G401 (cell line): ENCODE measurements at regions not wholly inside any gene's neighbourhood (a gene's known extent, or its start where the extent isn't known, plus 50 kb on each side); places are given as distances from the start of the nearest gene placed in this dataset.
"Not testable (repeated sequence)": the region's sequence is repeated elsewhere in the genome, so short reads cannot be mapped to it uniquely, and the experiment has no call there.

ENCODE experiments used
- DNase-seq: peaks from one replicate; pipeline ENCODE4 v3.0.0-alpha.2; 2015; ENCODE audit warnings: low spot score
- in situ Hi-C: cut with HindIII; loops from 2 replicates; pipeline ENCODE4 v1.10.0; 2016; ENCODE audit warnings: low sequenced_read_pairs, mixed read lengths

- no peak for DNase-seq
Observed at GRCh38 chrX:40878766-40879165, 143.4 kb upstream of the MED14 start.

DNA sequence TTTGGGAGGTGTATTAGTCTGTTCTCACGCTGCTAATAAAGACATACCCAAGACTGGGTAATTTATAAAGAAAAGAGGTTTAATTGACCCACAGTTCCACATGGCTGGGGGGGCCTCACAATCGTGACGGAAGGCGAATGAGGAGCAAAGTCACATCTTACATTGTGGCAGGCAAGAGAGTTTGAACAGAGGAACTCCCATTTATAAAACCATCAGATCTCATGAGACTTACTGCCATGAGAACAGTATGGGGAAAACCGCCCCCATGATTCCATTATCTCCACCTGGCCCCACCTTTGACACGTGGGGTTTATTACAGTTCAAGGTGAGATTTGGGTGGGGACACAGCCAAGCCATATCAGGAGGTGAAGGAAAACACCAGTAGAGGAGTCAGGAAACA is 143.8 kb upstream of the MED14 start:
- DNase-seq, in situ Hi-C loops: not testable (repeated sequence)

More at GRCh38 chrX:40878766-40879165, 143.4 kb upstream of the MED14 start:
- in situ Hi-C loops: no loop called here

- in situ Hi-C loops: no loop called here
- no peak for DNase-seq
Observed at GRCh38 chrX:40880712-40881111, 145.4 kb upstream of the MED14 start.

DNA sequence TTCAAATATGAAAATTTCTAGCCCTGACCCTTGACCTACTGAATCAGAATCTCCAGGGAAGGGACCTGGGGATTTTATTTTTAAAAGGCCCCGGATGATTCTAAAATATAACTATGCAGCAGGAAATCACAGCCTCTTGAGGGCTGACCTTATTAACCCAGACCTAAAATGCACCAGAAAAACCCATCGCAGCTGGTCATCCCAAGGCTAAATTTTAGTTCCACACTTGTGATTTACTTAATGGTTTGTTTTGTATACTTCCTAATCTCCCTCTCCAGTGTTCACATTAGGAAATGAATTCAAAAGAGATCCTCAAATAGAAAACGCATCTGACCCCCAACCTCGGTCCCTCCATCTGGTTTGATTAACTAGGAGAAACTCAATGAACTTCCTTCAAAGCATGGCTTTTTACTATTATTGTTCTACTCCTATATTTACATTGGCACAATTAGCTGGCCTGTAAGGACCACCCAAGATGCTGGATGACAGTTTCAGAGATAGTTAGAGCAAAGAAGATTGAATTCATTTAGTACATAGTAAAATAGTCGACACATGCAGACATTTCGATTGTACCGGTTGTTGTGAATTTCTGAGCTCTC is 147.8 kb upstream of the MED14 start:
- in situ Hi-C loops: no loop called here
- no peak for DNase-seq

DNA sequence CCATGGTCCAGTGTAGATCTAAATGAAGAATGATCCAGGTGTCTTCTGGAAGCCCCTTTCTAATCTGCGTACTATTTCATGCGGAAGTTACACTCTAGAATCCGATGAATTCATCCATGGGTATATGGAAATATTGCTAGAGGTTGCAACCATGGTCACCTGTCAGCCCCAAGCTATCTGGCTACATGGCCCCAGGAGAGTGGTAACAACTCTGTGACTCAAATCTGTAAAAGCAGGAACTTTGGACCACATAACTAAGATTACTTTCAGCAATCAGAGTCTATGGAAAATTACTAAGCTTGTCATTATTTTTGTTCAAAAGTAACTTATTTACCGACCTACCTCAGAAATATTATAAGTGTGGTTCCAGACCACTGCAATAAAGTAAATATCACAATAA is 150.6 kb upstream of the MED14 start:
- in situ Hi-C loops: no loop called here
- no peak for DNase-seq

DNA sequence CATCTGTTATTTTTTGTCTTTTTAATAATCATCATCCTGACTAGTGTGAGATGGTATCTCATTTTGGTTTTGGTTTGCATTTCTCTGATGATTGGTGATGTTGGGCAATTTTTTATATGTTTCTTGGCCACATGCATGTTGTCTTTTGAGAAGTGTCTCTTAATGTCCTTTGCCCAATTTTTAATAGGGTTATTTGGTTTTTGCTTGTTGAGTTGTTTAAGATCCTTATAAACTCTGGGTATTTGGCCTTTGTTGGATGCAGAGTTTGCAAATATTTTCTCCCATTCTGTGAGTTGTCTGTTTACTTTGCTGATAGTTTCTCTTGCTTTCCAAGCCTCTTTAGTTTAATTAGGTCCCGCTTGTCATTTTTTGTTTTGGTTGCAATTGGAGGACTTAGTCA is 152.1 kb upstream of the MED14 start:
- in situ Hi-C loops: no loop called here
- DNase-seq: no peak

DNA sequence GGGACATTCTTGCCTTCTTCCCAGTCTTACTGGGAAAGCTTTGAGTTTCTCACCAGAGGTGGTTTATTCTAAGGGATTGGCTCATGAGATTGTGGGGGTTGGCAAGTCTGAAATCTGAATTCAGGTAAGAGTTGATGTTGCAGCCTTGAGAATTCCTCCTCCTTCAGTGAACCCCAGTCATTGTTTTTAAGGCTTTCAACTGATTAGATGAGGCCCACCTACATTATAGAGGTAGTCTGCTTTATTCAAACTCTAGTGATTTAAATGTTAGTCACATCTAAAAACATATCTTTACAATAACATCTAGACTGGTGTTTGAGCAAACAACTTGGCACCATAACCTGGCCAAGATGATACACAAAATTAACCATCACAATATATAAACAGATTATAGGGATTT is 156.5 kb upstream of the MED14 start:
- in situ Hi-C loops: no loop called here
- DNase-seq: no peak

- in situ Hi-C loops: no loop called here
- DNase-seq: no peak
Observed at GRCh38 chrX:40893251-40893910, 158.0 kb upstream of the MED14 start.

GRCh38 chrX:40895246-40895645 is 159.9 kb upstream of the MED14 start:
- DNase-seq: no peak
- in situ Hi-C loops: no loop called here

- DNase-seq: no peak
- in situ Hi-C loops: no loop called here
Observed at GRCh38 chrX:40897718-40898270, 162.5 kb upstream of the MED14 start.

DNA sequence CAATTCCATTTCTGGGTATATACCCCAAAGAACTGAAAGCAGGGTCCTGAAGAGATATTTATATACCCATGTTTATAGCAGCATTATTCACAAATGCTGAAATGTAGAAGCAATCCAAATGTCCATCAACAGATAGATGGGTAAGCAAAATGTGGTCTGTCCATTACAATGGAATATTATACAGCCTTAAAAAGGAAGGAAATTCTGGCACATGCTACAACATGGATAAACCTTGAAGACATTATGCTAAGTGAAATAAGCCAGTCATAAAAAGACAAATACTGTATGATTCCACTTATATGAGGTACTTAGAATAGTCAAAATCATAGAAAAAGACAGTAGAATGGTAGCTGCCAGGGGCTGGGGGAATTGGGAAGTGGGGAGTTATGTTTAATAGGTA is 169.4 kb upstream of the MED14 start:
- DNase-seq, in situ Hi-C loops: not testable (repeated sequence)

DNA sequence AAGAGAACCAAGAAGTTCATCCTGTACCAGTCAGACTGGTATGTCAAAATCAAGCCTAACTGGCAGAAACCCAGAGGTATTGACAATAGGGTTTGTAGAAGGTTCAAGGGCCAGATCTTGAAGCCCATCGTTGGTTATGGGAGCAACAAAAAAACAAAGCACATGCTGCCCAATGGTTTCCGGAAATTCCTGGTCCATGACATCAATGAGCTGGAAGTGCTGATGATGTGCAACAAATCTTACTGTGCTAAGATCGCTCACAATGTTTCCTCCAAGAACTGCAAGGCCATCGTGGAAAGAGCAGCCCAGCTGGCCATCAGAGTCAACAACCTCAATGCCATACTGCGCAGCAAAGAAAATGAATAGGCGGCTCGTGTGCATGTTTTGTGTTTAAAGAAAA is 172.7 kb upstream of the MED14 start:
- in situ Hi-C loops: no loop called here
- DNase-seq: no peak

GRCh38 chrX:40908857-40909475 is 173.6 kb upstream of the MED14 start:
- DNase-seq: no peak

DNA sequence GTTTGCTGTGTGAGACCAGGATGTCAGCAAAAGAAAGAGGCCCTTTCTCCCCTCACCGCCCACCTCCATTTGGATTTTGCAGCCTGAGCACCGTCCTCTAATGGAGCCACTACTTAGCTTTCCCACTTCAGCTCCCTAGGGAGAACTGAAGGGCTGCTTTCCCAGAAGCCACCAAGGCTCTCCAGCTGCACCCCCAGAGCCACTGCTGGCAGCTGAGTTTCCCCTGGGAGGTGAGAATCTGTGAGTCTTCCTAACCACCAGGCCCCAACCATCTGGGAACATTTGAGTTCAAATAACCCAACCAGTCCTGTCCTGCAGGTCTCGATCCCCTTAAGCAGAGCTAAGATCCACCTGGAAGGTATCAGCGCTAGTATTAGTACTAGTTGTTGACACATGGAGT is 173.1 kb upstream of the USP9X start:
- in situ Hi-C loops: no loop called here
- no peak for DNase-seq

More at GRCh38 chrX:40908857-40909475, 173.6 kb upstream of the MED14 start:
- in situ Hi-C loops: no loop called here

- in situ Hi-C loops: no loop called here
- DNase-seq: no peak
Observed at GRCh38 chrX:40912576-40912975, 172.7 kb upstream of the USP9X start.

DNA sequence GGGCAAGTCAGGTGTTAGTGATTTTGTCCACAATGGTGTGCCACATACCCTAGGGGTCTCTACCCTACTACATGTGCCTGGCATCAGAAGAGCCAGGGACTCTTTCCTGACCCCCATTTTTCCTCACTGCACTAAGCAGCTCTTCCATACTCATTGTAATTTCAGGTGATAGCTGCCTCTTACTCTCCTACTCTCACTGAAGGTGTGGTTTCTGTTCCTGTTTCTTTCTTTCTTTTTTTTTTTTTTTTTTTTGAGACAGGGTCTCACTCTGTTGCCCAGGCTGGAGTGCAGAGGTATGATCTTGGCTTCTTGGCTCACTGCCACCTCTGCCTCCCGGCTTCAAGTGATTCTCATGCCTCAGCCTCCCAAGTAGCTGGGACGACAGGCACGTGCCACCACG is 164.9 kb upstream of the USP9X start:
- in situ Hi-C loops: no loop called here
- no peak for DNase-seq

DNA sequence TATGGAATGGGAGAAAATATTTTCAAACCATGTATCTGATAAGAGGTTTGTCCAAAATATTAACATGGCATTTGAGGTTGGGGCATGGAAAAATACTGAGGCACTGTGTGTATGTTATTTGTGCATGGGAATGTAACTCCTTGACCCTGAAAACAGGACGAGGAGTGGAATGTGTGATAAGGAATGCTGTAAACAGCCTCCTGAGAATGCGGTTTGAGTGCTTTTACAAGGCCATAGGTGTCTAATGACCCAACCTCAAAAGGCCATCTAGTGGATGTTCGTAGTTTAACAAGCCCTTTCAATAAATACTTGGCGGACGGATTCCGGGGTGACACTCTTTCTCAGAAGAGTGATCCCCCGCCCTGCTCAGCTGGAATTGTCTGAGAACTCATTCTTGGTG is 162.9 kb upstream of the USP9X start:
- in situ Hi-C loops: no loop called here
- no peak for DNase-seq

DNA sequence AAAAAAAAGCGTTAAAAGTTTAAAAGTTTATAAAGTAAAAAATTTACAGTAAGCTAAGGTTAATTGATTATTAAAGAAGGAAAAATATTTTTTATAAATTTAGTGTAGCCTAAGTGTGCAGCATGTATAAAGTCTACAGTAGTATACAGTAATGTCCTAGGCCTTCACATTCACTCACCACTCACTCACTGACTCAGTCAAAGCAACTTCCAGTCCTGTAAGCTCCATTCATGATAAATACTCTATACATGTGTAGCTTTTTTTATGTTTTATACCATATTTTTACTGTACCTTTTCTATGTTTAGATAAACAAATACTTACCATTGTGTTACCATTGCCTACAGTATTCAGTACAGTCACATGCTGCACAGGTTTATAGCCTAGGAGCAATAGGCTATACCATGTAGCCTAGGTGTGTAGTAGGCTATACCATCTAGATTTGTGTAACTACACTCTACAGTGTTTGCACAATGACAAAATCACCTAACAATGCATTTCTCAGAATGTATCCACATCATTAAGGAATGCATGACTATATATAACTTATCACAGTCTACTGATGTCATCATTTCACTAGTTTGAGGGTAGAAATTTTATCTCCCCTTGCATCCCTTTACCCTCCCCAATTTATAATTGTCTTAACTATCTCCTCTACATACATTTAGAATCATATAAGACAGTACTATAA is 158.4 kb upstream of the USP9X start:
- DNase-seq, in situ Hi-C loops: not testable (repeated sequence)

GRCh38 chrX:40928076-40928475 is 157.2 kb upstream of the USP9X start:
- DNase-seq: no peak
- in situ Hi-C loops: no loop called here

DNA sequence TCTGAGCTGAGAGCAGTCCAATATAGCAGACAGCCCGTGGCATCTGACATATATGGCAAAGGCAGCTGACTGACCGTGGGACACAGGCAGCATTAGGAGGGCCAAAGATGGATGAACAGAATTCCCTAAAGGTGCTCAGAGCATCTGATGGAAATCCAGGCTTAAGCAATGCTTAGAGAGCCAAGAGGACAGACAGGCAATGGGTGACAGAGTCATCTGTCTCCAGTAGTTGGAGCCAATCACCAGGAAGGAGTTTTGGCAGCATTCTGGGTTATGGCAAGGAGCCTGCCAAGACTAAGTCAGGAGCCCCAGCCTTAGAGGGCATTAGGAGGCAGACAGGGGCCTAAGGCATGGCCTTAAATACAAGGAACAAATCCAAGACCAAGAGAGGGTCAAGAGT is 153.3 kb upstream of the USP9X start:
- DNase-seq: no peak
- in situ Hi-C loops: no loop called here
